Endothelial cell of umbilical vein (primary cell): ENCODE measurements at regions not wholly inside any gene's neighbourhood (a gene's known extent, or its start where the extent isn't known, plus 50 kb on each side); places are given as distances from the start of the nearest gene placed in this dataset.

Experiments
- BruUV-seq: library from RNA; stranded (reverse); fragments of 400-500 nt; replicated peaks from 2 replicates; lab custom pipeline; 2021; lab: Mats Ljungman, UMichigan
- CTCF ChIA-PET: fragments of 300-600, 350-600 bp; sonication (Branson Sonifier 250); formaldehyde crosslinking; loops from one replicate; lab custom pipeline; 2021; ENCODE audit warnings: antibody characterized with exemption, inconsistent platforms; lab: Charles Lee
- POLR2A ChIA-PET: fragments of 300-600, 350-600 bp; sonication (Branson Sonifier 250); formaldehyde crosslinking; loops from one replicate; lab custom pipeline; 2021; ENCODE audit warnings: antibody characterized with exemption, inconsistent platforms; lab: Charles Lee
- DNase-seq: peaks from one replicate; pipeline ENCODE4 v3.0.0-alpha.2; 2011; ENCODE audit warnings: low read depth, low spot score
- FAIRE-seq: peaks from 2 replicates; lab custom pipeline; 2011; peaks lifted over from hg19 to GRCh38; lab: Jason Lieb, UNC
- H2AFZ ChIP-seq: 2 replicates; pipeline ENCODE4 v1.6.0; 2012; ENCODE audit warnings: low read depth, low read length, control low read depth, inconsistent platforms
- H3K27ac ChIP-seq: 2 replicates; pipeline ENCODE4 v1.5.1; 2011; ENCODE audit warnings: low read depth, mild to moderate bottlenecking, control low read depth, low read length, moderate library complexity; ENCODE audit not compliant: insufficient read depth
- H3K27me3 ChIP-seq, 2 experiments: 2 replicates each; pipeline versions ENCODE4 v1.6.0 to v1.6.1; 2011; ENCODE audit warnings: low read length in 2 of 2, mixed read lengths in 1 of 2; ENCODE audit not compliant: control insufficient read depth in 2 of 2, insufficient read depth in 2 of 2
- H3K36me3 ChIP-seq, 2 experiments: 2 replicates in 1 of 2; 3 replicates in 1 of 2; pipeline ENCODE4 v1.5.1; 2011; ENCODE audit warnings: low read length in 2 of 2, mild to moderate bottlenecking in 1 of 2, moderate library complexity in 1 of 2; ENCODE audit not compliant: control insufficient read depth in 2 of 2, insufficient read depth in 2 of 2; ENCODE audit errors: extremely low read depth in 1 of 2
- H3K4me1 ChIP-seq: 3 replicates; pipeline ENCODE4 v1.5.1; 2011; ENCODE audit warnings: mild to moderate bottlenecking, low read length; ENCODE audit not compliant: control insufficient read depth, insufficient read depth; ENCODE audit errors: extremely low read depth
- H3K4me2 ChIP-seq: 2 replicates; pipeline ENCODE4 v1.6.1; 2011; ENCODE audit warnings: low read length, control low read depth, mixed read lengths; ENCODE audit not compliant: insufficient read depth
- H3K4me3 ChIP-seq, 3 experiments: fragments of 200-600 bp in 1 of 3; sonication (generic), shearing (Covaris generic) in 1 of 3; replicated peaks in 1 of 3; 2 replicates each; pipeline ENCODE4 v1.5.1; 2011 to 2016; ENCODE audit warnings: control low read depth in 3 of 3, low read length in 3 of 3, mild to moderate bottlenecking in 2 of 3, inconsistent platforms in 1 of 3, low read depth in 1 of 3, moderate library complexity in 1 of 3; ENCODE audit not compliant: insufficient read depth in 1 of 3
- H3K79me2 ChIP-seq: 2 replicates; pipeline ENCODE4 v1.6.0; 2012; ENCODE audit warnings: low read length, inconsistent platforms; ENCODE audit not compliant: control insufficient read depth, insufficient read depth
- H3K9ac ChIP-seq: replicated peaks from 2 replicates; pipeline ENCODE3; 2011; ENCODE audit warnings: low read length, control low read depth; ENCODE audit not compliant: insufficient read depth; ENCODE audit errors: extremely low read depth
- H3K9me1 ChIP-seq: replicated peaks from 3 replicates; pipeline ENCODE4 v1.6.0; 2011; ENCODE audit warnings: mild to moderate bottlenecking, low read length; ENCODE audit not compliant: control insufficient read depth, insufficient read depth; ENCODE audit errors: extremely low read depth
- H3K9me3 ChIP-seq: replicated peaks from 2 replicates; pipeline ENCODE4 v1.5.1; 2012; ENCODE audit warnings: low read length, inconsistent platforms; ENCODE audit not compliant: control insufficient read depth, insufficient read depth
- H4K20me1 ChIP-seq: replicated peaks from 2 replicates; pipeline ENCODE3; 2011; ENCODE audit warnings: mild to moderate bottlenecking, low read length; ENCODE audit not compliant: control insufficient read depth, insufficient read depth; ENCODE audit errors: extremely low read depth
- CTCF ChIP-seq, 2 donors: IDR thresholded peaks; 1 replicate in 1 of 2; 2 replicates in 1 of 2; pipeline ENCODE4 v1.5.1; 2011; ENCODE audit warnings: low read length in 2 of 2, mild to moderate bottlenecking in 2 of 2, moderate library complexity in 2 of 2, control low read depth in 1 of 2, inconsistent platforms in 1 of 2, low read depth in 1 of 2; ENCODE audit not compliant: insufficient read depth in 1 of 2; ENCODE audit errors: extremely low read depth in 1 of 2
- EZH2 ChIP-seq: IDR thresholded peaks from 2 replicates; pipeline ENCODE4 v1.6.1; 2012; ENCODE audit warnings: borderline replicate concordance, low read depth, mild to moderate bottlenecking, moderate library complexity, low read length, inconsistent platforms; ENCODE audit not compliant: severe bottlenecking
- FOS ChIP-seq: IDR thresholded peaks from 2 replicates; pipeline ENCODE4 v1.6.1; 2011; ENCODE audit warnings: mild to moderate bottlenecking, low read length, moderate library complexity, borderline replicate concordance; ENCODE audit not compliant: insufficient read depth
- GATA2 ChIP-seq: IDR thresholded peaks from 2 replicates; pipeline ENCODE4 v1.7.0; 2011; ENCODE audit warnings: low read depth, mild to moderate bottlenecking, moderate library complexity, mixed read lengths, low read length; ENCODE audit not compliant: insufficient read length, insufficient read depth
- MYC ChIP-seq: IDR thresholded peaks from one replicate; pipeline ENCODE4 v1.6.1; 2011; ENCODE audit warnings: mild to moderate bottlenecking, low read depth, low read length
- POLR2A ChIP-seq: IDR thresholded peaks from 2 replicates; pipeline ENCODE4 v1.6.1; 2012; ENCODE audit warnings: low read depth, mild to moderate bottlenecking, control low read depth, low read length
- POLR2AphosphoS5 ChIP-seq: IDR thresholded peaks from 2 replicates; pipeline ENCODE4 v1.6.1; 2012; ENCODE audit warnings: low read depth, mild to moderate bottlenecking, control low read depth, low read length, moderate library complexity; ENCODE audit not compliant: insufficient read depth
- dilution Hi-C: fragments of 300-500 bp; cut with MboI; formaldehyde crosslinking; loops from one replicate; pipeline ENCODE4 v1.15.0; 2019; ENCODE audit warnings: low sequenced_read_pairs; ENCODE audit not compliant: extremely low pct_ligation_motif_present
- intact Hi-C: fragments of 100-400 bp; cut with micrococcal nuclease; formaldehyde crosslinking; loops from one replicate; pipeline ENCODE4 v1.10.0; 2022
- TF ChIP-seq, protein P1 (sequence below): IDR thresholded peaks from 2 replicates; pipeline ENCODE4 v1.6.1; 2011; ENCODE audit not compliant: insufficient read depth, insufficient read length

DNA sequence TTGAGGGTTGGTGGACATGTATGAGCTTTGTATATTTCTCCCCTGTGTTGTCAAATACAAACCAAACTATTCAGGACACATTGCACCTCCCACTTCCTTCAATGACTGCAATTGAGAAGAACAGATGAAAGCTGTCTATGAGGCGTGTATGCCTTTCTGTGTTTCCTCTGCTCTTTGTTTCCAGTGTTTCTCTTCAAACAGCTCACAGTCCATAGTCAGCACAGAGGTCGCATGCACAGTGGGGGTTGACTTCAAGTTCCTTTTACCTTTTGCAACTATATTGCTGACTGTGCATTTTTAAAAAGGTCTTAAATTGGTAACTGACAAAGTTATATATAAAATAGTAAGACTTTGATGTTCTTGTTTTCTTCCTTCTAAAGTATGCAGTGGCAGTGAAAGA lies 957.8 kb downstream of the C4orf33 start:
- no peak for DNase-seq
- intact Hi-C loops, result no loop called here
- H3K4me3 ChIP-seq, result no peak overlapping the region
- no peak overlapping the region for H3K4me2 ChIP-seq
- no peak overlapping the region for H2AFZ ChIP-seq
- POLR2A ChIA-PET, result no interaction called here
- TF ChIP-seq POLR2AphosphoS5 (no peak), CTCF (IDR thresholded peaks at IDR 0.05; ENCODE audit: extremely low read depth in 1 of 2, insufficient read depth in 1 of 2, low read depth in 1 of 2, low read length in 2 of 2) (no peak), POLR2A (no peak), GATA2 (no peak), EZH2 (no peak), FOS (no peak), MYC (no peak)
- TF ChIP-seq, protein P1, sequence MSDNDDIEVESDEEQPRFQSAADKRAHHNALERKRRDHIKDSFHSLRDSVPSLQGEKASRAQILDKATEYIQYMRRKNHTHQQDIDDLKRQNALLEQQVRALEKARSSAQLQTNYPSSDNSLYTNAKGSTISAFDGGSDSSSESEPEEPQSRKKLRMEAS, result no peak
- H3K36me3 ChIP-seq, result no peaks in the 10 kb centered on the region
- H3K9ac ChIP-seq, result no peak overlapping the region
- no peaks in the 10 kb centered on the region for H3K9me1 ChIP-seq
- H3K27ac ChIP-seq, result no peak overlapping the region
- dilution Hi-C loops, result no loop called here
- H3K9me3 ChIP-seq, result no peaks in the 10 kb centered on the region
- CTCF ChIA-PET, result no interaction called here
- no TSS peak for BruUV-seq
- no peaks in the 10 kb centered on the region for H3K27me3 ChIP-seq
- no peaks in the 10 kb centered on the region for H3K79me2 ChIP-seq
- no peak for FAIRE-seq
- H4K20me1 ChIP-seq, result no peaks in the 10 kb centered on the region
- H3K4me1 ChIP-seq, result no peaks in the 10 kb centered on the region
